HEK293 (cell line): ENCODE measurements at regions not wholly inside any gene's neighbourhood (a gene's known extent, or its start where the extent isn't known, plus 50 kb on each side); places are given as distances from the start of the nearest gene placed in this dataset.

Source experiments
- YY1 ChIP-seq: fragments of 450-650 bp; formaldehyde crosslinking; IDR thresholded peaks from 2 replicates; pipeline ENCODE4 v1.5.1; 2018; ENCODE audit warnings: missing biosample characterization, missing genetic modification characterization
- ZNF114 ChIP-seq: fragments of 450-650 bp; formaldehyde crosslinking; IDR thresholded peaks from 2 replicates; pipeline ENCODE4 v1.5.0; 2017; ENCODE audit warnings: missing biosample characterization, missing genetic modification characterization
- ZNF433 ChIP-seq: fragments of 450-650 bp; formaldehyde crosslinking; IDR thresholded peaks from 2 replicates; pipeline ENCODE4 v1.5.1; 2016; ENCODE audit warnings: missing biosample characterization, missing genetic modification characterization, low read depth
- ZNF747 ChIP-seq: fragments of 450-650 bp; formaldehyde crosslinking; IDR thresholded peaks from 2 replicates; pipeline ENCODE4 v1.5.1; 2016; ENCODE audit warnings: missing biosample characterization, missing genetic modification characterization

DNA sequence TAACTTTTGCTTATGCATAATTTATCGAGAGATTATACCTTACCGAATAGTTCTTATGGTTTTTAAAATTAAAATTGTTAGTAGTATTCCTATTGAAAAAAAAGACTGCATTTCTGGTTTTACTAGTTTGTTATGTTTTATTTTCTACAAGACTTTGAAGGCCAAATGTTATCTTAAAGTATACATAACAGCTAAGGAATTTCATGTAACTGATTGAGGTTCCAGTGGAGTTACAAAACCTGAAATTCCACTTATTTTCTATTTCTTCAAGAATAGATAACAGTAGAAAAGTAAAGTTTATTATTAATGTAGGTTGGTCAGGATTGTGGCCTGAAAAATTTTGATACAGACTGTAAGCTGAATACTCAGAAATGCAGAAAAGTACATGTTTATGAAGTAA is 1216.0 kb upstream of the PCDH20 start:
- TF ChIP-seq ZNF433 (tag by site-specific recombination) (no peak), ZNF114 (tag by site-specific recombination) (no peak), YY1 (tag by site-specific recombination) (no peak), ZNF747 (tag by site-specific recombination) (no peak)
